Mesenchymal stem cell (in vitro differentiated cells and primary cell): ENCODE measurements at regions not wholly inside any gene's neighbourhood (a gene's known extent, or its start where the extent isn't known, plus 50 kb on each side); places are given as distances from the start of the nearest gene placed in this dataset.

Experiments used
- DNase-seq: peaks from one replicate; pipeline ENCODE4 v3.0.0-alpha.2; 2013
- H2AFZ ChIP-seq: one replicate; pipeline ENCODE4 v1.6.1; 2013; ENCODE audit warnings: low read depth, mild to moderate bottlenecking, control low read depth, inconsistent platforms, low read length, moderate library complexity
- H2AK5ac ChIP-seq: 2 replicates; pipeline ENCODE4 v1.6.1; 2013; ENCODE audit warnings: low read length, moderate library complexity, mild to moderate bottlenecking, inconsistent platforms; ENCODE audit not compliant: severe bottlenecking
- H2BK120ac ChIP-seq: one replicate; pipeline ENCODE4 v1.6.1; 2013; ENCODE audit warnings: low read depth, mild to moderate bottlenecking, inconsistent platforms, low read length, moderate library complexity
- H2BK12ac ChIP-seq, 2 experiments: one replicate each; pipeline ENCODE4 v1.6.1; 2013; ENCODE audit warnings: inconsistent platforms in 2 of 2, low read length in 2 of 2, mild to moderate bottlenecking in 2 of 2, moderate library complexity in 2 of 2, control low read depth in 1 of 2
- H2BK15ac ChIP-seq: one replicate; pipeline ENCODE4 v1.6.1; 2013; ENCODE audit warnings: mild to moderate bottlenecking, low read depth, inconsistent platforms; ENCODE audit not compliant: poor library complexity, severe bottlenecking
- H2BK5ac ChIP-seq: 2 replicates; pipeline ENCODE4 v1.6.1; 2013; ENCODE audit warnings: low read depth, mild to moderate bottlenecking, low read length, control low read depth, inconsistent platforms; ENCODE audit not compliant: poor library complexity, severe bottlenecking
- H3K14ac ChIP-seq, 2 experiments: one replicate each; pipeline ENCODE4 v1.6.1; 2013; ENCODE audit warnings: inconsistent platforms in 2 of 2, low read length in 2 of 2, control low read depth in 1 of 2, mild to moderate bottlenecking in 1 of 2, moderate library complexity in 1 of 2
- H3K18ac ChIP-seq, 2 experiments: one replicate each; pipeline ENCODE4 v1.6.1; 2013; ENCODE audit warnings: inconsistent platforms in 2 of 2, low read length in 2 of 2, control low read depth in 1 of 2, low read depth in 1 of 2, mild to moderate bottlenecking in 1 of 2
- H3K23ac ChIP-seq, 2 experiments: one replicate each; pipeline ENCODE4 v1.6.1; 2013; ENCODE audit warnings: inconsistent platforms in 2 of 2, low read length in 2 of 2, mild to moderate bottlenecking in 2 of 2, moderate library complexity in 2 of 2, control low read depth in 1 of 2
- H3K27ac ChIP-seq: 2 replicates; pipeline ENCODE4 v1.5.1; 2013; ENCODE audit warnings: mild to moderate bottlenecking, moderate library complexity, low read length, control low read depth, inconsistent platforms; ENCODE audit not compliant: poor library complexity, severe bottlenecking
- H3K27me3 ChIP-seq, 2 experiments: 2 replicates each; pipeline versions ENCODE4 v1.6.1 to v1.7.0; 2013; ENCODE audit warnings: low read length in 2 of 2, mild to moderate bottlenecking in 2 of 2, moderate library complexity in 2 of 2, control low read depth in 1 of 2, inconsistent platforms in 1 of 2; ENCODE audit not compliant: control insufficient read depth in 1 of 2, insufficient read depth in 1 of 2
- H3K36me3 ChIP-seq, 2 experiments: 2 replicates each; pipeline versions ENCODE4 v1.6.1 to v1.7.0; 2013; ENCODE audit warnings: low read length in 2 of 2, control low read depth in 1 of 2, inconsistent platforms in 1 of 2, low read depth in 1 of 2, mild to moderate bottlenecking in 1 of 2; ENCODE audit not compliant: insufficient read depth in 2 of 2, control insufficient read depth in 1 of 2
- H3K4ac ChIP-seq, 2 experiments: one replicate each; pipeline ENCODE4 v1.6.1; 2013; ENCODE audit warnings: inconsistent platforms in 2 of 2, low read length in 2 of 2, mild to moderate bottlenecking in 2 of 2, moderate library complexity in 2 of 2, control low read depth in 1 of 2, low read depth in 1 of 2
- H3K4me1 ChIP-seq: 2 replicates; pipeline ENCODE4 v1.6.1; 2013; ENCODE audit warnings: low read depth, low read length, control low read depth; ENCODE audit not compliant: control insufficient read depth, insufficient read depth
- H3K4me2 ChIP-seq: 2 replicates; pipeline ENCODE4 v1.6.1; 2013; ENCODE audit warnings: low read length, mild to moderate bottlenecking, inconsistent platforms; ENCODE audit not compliant: poor library complexity, severe bottlenecking
- H3K4me3 ChIP-seq, 2 experiments: 2 replicates each; pipeline versions ENCODE4 v1.5.1 to v1.7.0; 2013; ENCODE audit warnings: low read length in 2 of 2, mild to moderate bottlenecking in 2 of 2, control low read depth in 1 of 2, low read depth in 1 of 2; ENCODE audit not compliant: insufficient read depth in 1 of 2
- H3K79me1 ChIP-seq: replicated peaks from 2 replicates; pipeline ENCODE4 v1.6.1; 2013; ENCODE audit warnings: mild to moderate bottlenecking, control low read depth, low read length, inconsistent platforms; ENCODE audit not compliant: poor library complexity, severe bottlenecking
- H3K9ac ChIP-seq: 2 replicates; pipeline ENCODE4 v1.7.0; 2013; ENCODE audit warnings: mild to moderate bottlenecking, low read length, moderate library complexity
- H3K9me3 ChIP-seq: 2 replicates; pipeline ENCODE4 v1.7.0; 2013; ENCODE audit warnings: mild to moderate bottlenecking, low read length; ENCODE audit not compliant: control insufficient read depth
- H4K8ac ChIP-seq: one replicate; pipeline ENCODE4 v1.6.1; 2013; ENCODE audit warnings: inconsistent platforms, mild to moderate bottlenecking, low read length, moderate library complexity
- H4K91ac ChIP-seq: one replicate; pipeline ENCODE4 v1.6.1; 2013; ENCODE audit warnings: mild to moderate bottlenecking, low read length, inconsistent platforms
- WGBS: methylation state at CpG from one replicate; pipeline ENCODE4 v1.1.7; 2013; ENCODE audit warnings: mixed read lengths; 5-methylcytosine and 5-hydroxymethylcytosine counted together

GRCh38 chr16:66207139-66207882 lies 159.2 kb upstream of the CDH5 start:
- H3K4ac ChIP-seq, result no peak overlapping the region
- H4K91ac ChIP-seq, result no peak overlapping the region
- H2BK12ac ChIP-seq, result no peak overlapping the region
- H3K9me3 ChIP-seq, result no peaks in the 10 kb centered on the region
- H3K14ac ChIP-seq, result no peak overlapping the region
- no peak overlapping the region for H3K27ac ChIP-seq
- H3K79me1 ChIP-seq, result no peaks in the 10 kb centered on the region
- WGBS, result 96% methylated on average over 10 of the region's 11 CpGs
- no peak overlapping the region for H2BK5ac ChIP-seq
- no peaks in the 10 kb centered on the region for H3K27me3 ChIP-seq
- H3K18ac ChIP-seq, result no peak overlapping the region
- H4K8ac ChIP-seq, result no peak overlapping the region
- no peaks in the 10 kb centered on the region for H3K36me3 ChIP-seq
- no peaks in the 10 kb centered on the region for H3K4me1 ChIP-seq
- peak overlapping the region in 1 of 2 experiments; percentile 37 for H3K23ac ChIP-seq
- H2AK5ac ChIP-seq, result no peak overlapping the region
- no peak overlapping the region for H3K9ac ChIP-seq
- H3K4me2 ChIP-seq, result no peak overlapping the region
- no peak for DNase-seq
- no peak overlapping the region for H3K4me3 ChIP-seq
- no peak overlapping the region for H2AFZ ChIP-seq
- H2BK120ac ChIP-seq, result no peak overlapping the region
- H2BK15ac ChIP-seq, result no peak overlapping the region

GRCh38 chr16:66206363-66206762 lies 160.1 kb upstream of the CDH5 start:
- Histone ChIP-seq H2AFZ (no peak overlapping the region), H3K4me2 (no peak overlapping the region), H4K91ac (no peak overlapping the region), H3K36me3 (no peaks in the 10 kb centered on the region), H3K79me1 (no peaks in the 10 kb centered on the region), H4K8ac (no peak overlapping the region), H2BK5ac (no peak overlapping the region), H3K18ac (no peak overlapping the region), H2AK5ac (no peak overlapping the region), H3K27ac (no peak overlapping the region), H3K4ac (no peak overlapping the region), H3K27me3 (no peaks in the 10 kb centered on the region), H3K4me1 (no peaks in the 10 kb centered on the region), H3K4me3 (no peak overlapping the region), H3K14ac (no peak overlapping the region), H3K23ac (no peak overlapping the region), H2BK12ac (no peak overlapping the region), H2BK120ac (no peak overlapping the region), H3K9ac (peak overlapping the region; percentile 72), H2BK15ac (no peak overlapping the region), H3K9me3 (no peaks in the 10 kb centered on the region)
- no peak for DNase-seq
- 87% methylated on average over 4 of the region's 4 CpGs for WGBS

- Histone ChIP-seq H2AFZ (no peak overlapping the region), H2BK15ac (no peak overlapping the region)
- no peak for DNase-seq
Observed at GRCh38 chr16:66205287-66206231, 160.9 kb upstream of the CDH5 start.

GRCh38 chr16:66204756-66205155 lies 161.7 kb upstream of the CDH5 start:
- H2AFZ ChIP-seq, result no peak overlapping the region
- H3K27ac ChIP-seq, result no peak overlapping the region
- no peak overlapping the region for H2AK5ac ChIP-seq
- no peaks in the 10 kb centered on the region for H3K27me3 ChIP-seq
- H3K79me1 ChIP-seq, result no peaks in the 10 kb centered on the region
- H4K8ac ChIP-seq, result no peak overlapping the region
- H3K4me1 ChIP-seq, result no peaks in the 10 kb centered on the region
- H2BK120ac ChIP-seq, result no peak overlapping the region
- H3K4ac ChIP-seq, result no peak overlapping the region
- H3K4me2 ChIP-seq, result no peak overlapping the region
- H3K23ac ChIP-seq, result no peak overlapping the region
- WGBS, result 96% methylated on average over 3 of the region's 3 CpGs
- no peak overlapping the region for H3K4me3 ChIP-seq
- H3K9me3 ChIP-seq, result no peaks in the 10 kb centered on the region
- no peak overlapping the region for H2BK15ac ChIP-seq
- peak overlapping the region; percentile 72 for H3K9ac ChIP-seq
- DNase-seq, result no peak
- H3K14ac ChIP-seq, result no peak overlapping the region
- no peak overlapping the region for H2BK5ac ChIP-seq
- no peaks in the 10 kb centered on the region for H3K36me3 ChIP-seq
- no peak overlapping the region for H3K18ac ChIP-seq
- H2BK12ac ChIP-seq, result no peak overlapping the region
- H4K91ac ChIP-seq, result no peak overlapping the region

More at GRCh38 chr16:66205287-66206231, 160.9 kb upstream of the CDH5 start:
- Histone ChIP-seq H3K9me3 (no peaks in the 10 kb centered on the region), H4K91ac (no peak overlapping the region), H4K8ac (no peak overlapping the region), H2BK120ac (no peak overlapping the region), H2BK12ac (no peak overlapping the region), H2BK5ac (no peak overlapping the region), H3K14ac (no peak overlapping the region), H3K4ac (no peak overlapping the region), H3K23ac (no peak overlapping the region), H3K27me3 (no peaks in the 10 kb centered on the region), H3K27ac (no peak overlapping the region), H3K18ac (no peak overlapping the region), H2AK5ac (no peak overlapping the region), H3K79me1 (no peaks in the 10 kb centered on the region), H3K4me3 (no peak overlapping the region), H3K4me2 (no peak overlapping the region), H3K36me3 (no peaks in the 10 kb centered on the region), H3K9ac (peak overlapping the region; percentile 72), H3K4me1 (no peaks in the 10 kb centered on the region)
- WGBS, result 81% methylated on average over 3 of the region's 8 CpGs
